OCI-LY1 (cell line): ENCODE measurements at regions not wholly inside any gene's neighbourhood (a gene's known extent, or its start where the extent isn't known, plus 50 kb on each side); places are given as distances from the start of the nearest gene placed in this dataset.

Experiments
- CTCF ChIP-seq: fragments of 200-600 bp; sonication (generic), shearing (Covaris generic); IDR thresholded peaks from 2 replicates; pipeline ENCODE4 v1.5.1; 2017; ENCODE audit warnings: mild to moderate bottlenecking, antibody characterized with exemption, low read length, moderate library complexity, mixed read lengths
- EZH2 ChIP-seq: fragments of 200-600 bp; sonication (generic), shearing (Covaris generic); IDR thresholded peaks from 2 replicates; pipeline ENCODE4 v1.8.0; 2017; ENCODE audit warnings: borderline replicate concordance, mixed run types, mild to moderate bottlenecking, antibody characterized with exemption, low read length, moderate library complexity, mixed read lengths

GRCh38 chr2:36245651-36246050 lies 109.9 kb upstream of the CRIM1 start:
- TF ChIP-seq CTCF = no peak
- no peak for TF ChIP-seq EZH2
